GM12878 (cell line): ENCODE measurements at regions not wholly inside any gene's neighbourhood (a gene's known extent, or its start where the extent isn't known, plus 50 kb on each side); places are given as distances from the start of the nearest gene placed in this dataset.

Experiments used
- ATAC-seq: fragments of 200-7000 bp; cut with Tn5 transposase; 3 replicates; pipeline ENCODE4 v1.9.1; 2020; ENCODE audit warnings: mild to moderate bottlenecking, moderate library complexity
- BruUV-seq: library from RNA; stranded (reverse); fragments of 400-500 nt; replicated peaks from 2 replicates; lab custom pipeline; 2021; lab: Mats Ljungman, UMichigan
- CTCF ChIA-PET: fragments of 300-600 bp; sonication (Branson Sonifier 250); formaldehyde crosslinking; extraction: SDS; loops from one replicate; lab custom pipeline; 2021; ENCODE audit warnings: inconsistent platforms; lab: Yijun Ruan, JAX
- POLR2A ChIA-PET: fragments of 350-600 bp; formaldehyde crosslinking; extraction: SDS; loops from one replicate; lab custom pipeline; 2021; ENCODE audit warnings: inconsistent platforms; lab: Charles Lee
- RAD21 ChIA-PET: fragments of 300-600 bp; sonication (Branson Sonifier 250); formaldehyde crosslinking; loops from one replicate; lab custom pipeline; 2023; ENCODE audit warnings: antibody characterized with exemption; ENCODE audit not compliant: unreplicated experiment; lab: Charles Lee
- SMC1A ChIA-PET: fragments of 300-600 bp; sonication (Branson Sonifier 250); formaldehyde crosslinking; loops from one replicate; lab custom pipeline; 2023; ENCODE audit not compliant: unreplicated experiment, uncharacterized antibody; lab: Charles Lee
- DNase-seq: peaks from one replicate; pipeline ENCODE4 v3.0.0-alpha.2; 2011; ENCODE audit warnings: low read depth, low spot score
- FAIRE-seq: peaks from 3 replicates; lab custom pipeline; 2011; peaks lifted over from hg19 to GRCh38; lab: Jason Lieb, UNC
- H2AFZ ChIP-seq: 2 replicates; pipeline ENCODE4 v1.6.0; 2011; ENCODE audit warnings: low read depth, low read length, control low read depth; ENCODE audit not compliant: control insufficient read depth
- H3K27ac ChIP-seq: 2 replicates; pipeline ENCODE4 v1.5.1; 2011; ENCODE audit warnings: control low read depth; ENCODE audit not compliant: control insufficient read depth, insufficient read depth
- H3K27me3 ChIP-seq, 2 experiments: replicated peaks in 1 of 2; 2 replicates each; pipeline versions ENCODE4 v1.6.0 to v1.6.1; 2011; ENCODE audit warnings: low read length in 1 of 2; ENCODE audit not compliant: control insufficient read depth in 2 of 2, insufficient read depth in 2 of 2
- H3K36me3 ChIP-seq, 2 experiments: 2 replicates each; pipeline ENCODE4 v1.5.1; 2011; ENCODE audit warnings: low read length in 1 of 2; ENCODE audit not compliant: control insufficient read depth in 2 of 2, insufficient read depth in 2 of 2
- H3K4me1 ChIP-seq: 2 replicates; pipeline ENCODE4 v1.6.1; 2011; ENCODE audit warnings: mild to moderate bottlenecking, low read length, moderate library complexity, mixed read lengths; ENCODE audit not compliant: control insufficient read depth, insufficient read depth
- H3K4me2 ChIP-seq: 2 replicates; pipeline ENCODE4 v1.6.0; 2011; ENCODE audit warnings: control low read depth; ENCODE audit not compliant: control insufficient read depth, insufficient read depth
- H3K4me3 ChIP-seq: fragments of 200-600 bp; sonication (generic); 2 replicates; pipeline ENCODE4 v1.5.1; 2016
- H3K79me2 ChIP-seq: 2 replicates; pipeline ENCODE4 v1.6.0; 2011; ENCODE audit warnings: low read length; ENCODE audit not compliant: control insufficient read depth, insufficient read depth
- H3K9ac ChIP-seq: 2 replicates; pipeline ENCODE4 v1.8.0; 2011; ENCODE audit warnings: low read length, control low read depth, mixed read lengths; ENCODE audit not compliant: control insufficient read depth, insufficient read depth
- H3K9me3 ChIP-seq: replicated peaks from 3 replicates; pipeline ENCODE4 v1.5.1; 2011; ENCODE audit warnings: mild to moderate bottlenecking, low read length; ENCODE audit not compliant: control insufficient read depth, insufficient read depth
- H4K20me1 ChIP-seq: 2 replicates; pipeline ENCODE4 v1.6.0; 2011; ENCODE audit not compliant: control insufficient read depth, insufficient read depth
- EGR1 ChIP-seq, 2 experiments: IDR thresholded peaks; 1 replicate in 1 of 2; 2 replicates in 1 of 2; pipeline ENCODE4 v1.6.1; 2011 to 2012; ENCODE audit warnings: low read depth in 2 of 2, low read length in 2 of 2, borderline replicate concordance in 1 of 2, mild to moderate bottlenecking in 1 of 2, moderate library complexity in 1 of 2
- IRF4 ChIP-seq: IDR thresholded peaks from 2 replicates; pipeline ENCODE4 v1.6.1; 2011; ENCODE audit warnings: low read depth, low read length
- NKRF ChIP-seq: fragments of 450-650 bp; conservative IDR thresholded peaks from 2 replicates; pipeline ENCODE4 v1.6.1; 2017; ENCODE audit warnings: mild to moderate bottlenecking, moderate library complexity
- SPI1 ChIP-seq: IDR thresholded peaks from 2 replicates; pipeline ENCODE4 v1.6.1; 2011; ENCODE audit warnings: low read depth, mild to moderate bottlenecking, low read length, moderate library complexity, borderline replicate concordance; ENCODE audit not compliant: insufficient read depth
- STAT3 ChIP-seq: IDR thresholded peaks from 2 replicates; pipeline ENCODE4 v1.6.1; 2011; ENCODE audit warnings: low read depth, low read length, improper control_type of control experiment
- SUZ12 ChIP-seq: fragments of 200-600 bp; sonication (generic); IDR thresholded peaks from one replicate; pipeline ENCODE4 v1.6.1; 2018; ENCODE audit warnings: antibody characterized with exemption, mild to moderate bottlenecking; ENCODE audit not compliant: unreplicated experiment
- USF2 ChIP-seq: IDR thresholded peaks from 2 replicates; pipeline ENCODE4 v1.6.1; 2011; ENCODE audit warnings: low read depth, low read length, improper control_type of control experiment, borderline replicate concordance
- ZNF24 ChIP-seq: fragments of 450-650 bp; IDR thresholded peaks from 2 replicates; pipeline ENCODE4 v1.6.1; 2017; ENCODE audit warnings: antibody characterized with exemption, mild to moderate bottlenecking
- ZNF622 ChIP-seq: fragments of 450-650 bp; IDR thresholded peaks from 2 replicates; pipeline ENCODE4 v1.6.1; 2017; ENCODE audit warnings: mild to moderate bottlenecking, inconsistent platforms
- WGBS: methylation state at CpG from one replicate; pipeline ENCODE4 v1.1.6; 2016; ENCODE audit warnings: low lambda C conversion rate; ENCODE audit not compliant: insufficient replicate concordance, insufficient coverage; ENCODE audit errors: missing lambda C conversion rate; 5-methylcytosine and 5-hydroxymethylcytosine counted together
- in situ Hi-C: fragments of 300-500 bp; cut with MboI; formaldehyde crosslinking; loops from 9 replicates; pipeline ENCODE4 v1.14.3; 2018; ENCODE audit warnings: mixed read lengths
- intact Hi-C: fragments of 100-400 bp; cut with micrococcal nuclease; formaldehyde crosslinking; loops from one replicate; pipeline ENCODE4 v1.14.2; 2022; ENCODE audit not compliant: unreplicated experiment
- TF ChIP-seq, protein P1 (sequence below): IDR thresholded peaks from 2 replicates; pipeline ENCODE4 v1.6.1; 2012; ENCODE audit warnings: low read depth, low read length, improper control_type of control experiment
- TF ChIP-seq, protein P2 (sequence below): fragments of 450-650 bp; IDR thresholded peaks from 2 replicates; pipeline ENCODE4 v1.6.1; 2017; ENCODE audit warnings: mild to moderate bottlenecking, moderate library complexity

DNA sequence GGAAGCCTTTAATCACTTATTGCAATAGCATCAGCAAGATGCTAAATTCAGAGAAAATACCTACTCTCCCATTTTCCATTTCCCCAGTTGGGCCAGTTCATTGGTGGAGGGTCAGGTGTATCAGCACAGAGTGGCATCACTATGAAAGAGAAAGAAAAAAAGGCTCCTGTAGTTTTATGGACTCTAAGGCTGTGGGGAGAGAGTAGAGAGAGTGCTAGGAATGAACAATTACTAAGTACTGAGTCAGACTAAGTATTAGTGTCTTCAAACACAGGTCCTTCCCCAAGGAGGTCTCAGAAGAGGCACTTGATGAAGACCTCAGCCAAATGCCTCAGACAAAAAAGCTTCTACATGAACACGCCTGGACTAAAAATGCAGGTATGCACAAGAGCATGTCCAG lies 1061.9 kb downstream of the FSTL5 start:
- no peak overlapping the region for H3K9ac ChIP-seq
- H4K20me1 ChIP-seq: no peaks in the 10 kb centered on the region
- intact Hi-C loops (no loop called here), in situ Hi-C loops (no loop called here)
- 0% methylated on average over 1 of the region's 1 CpG for WGBS
- no peaks in the 10 kb centered on the region for H3K27me3 ChIP-seq
- H3K79me2 ChIP-seq: no peaks in the 10 kb centered on the region
- no peak for TF ChIP-seq USF2
- TF ChIP-seq, protein P1, sequence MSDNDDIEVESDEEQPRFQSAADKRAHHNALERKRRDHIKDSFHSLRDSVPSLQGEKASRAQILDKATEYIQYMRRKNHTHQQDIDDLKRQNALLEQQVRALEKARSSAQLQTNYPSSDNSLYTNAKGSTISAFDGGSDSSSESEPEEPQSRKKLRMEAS: no peak
- no peak for TF ChIP-seq IRF4
- TF ChIP-seq EGR1 (IDR thresholded peaks at IDR 0.05; ENCODE audit: borderline replicate concordance in 1 of 2, low read depth in 2 of 2, low read length in 2 of 2): no peak
- no peak for TF ChIP-seq SUZ12
- no peak for TF ChIP-seq ZNF24
- SMC1A ChIA-PET: no interaction called here
- no peaks in the 10 kb centered on the region for H3K4me1 ChIP-seq
- no peaks in the 10 kb centered on the region for H3K9me3 ChIP-seq
- DNase-seq: no peak
- no TSS peak for BruUV-seq
- CTCF ChIA-PET: no interaction called here
- POLR2A ChIA-PET: no interaction called here
- no peak overlapping the region for H2AFZ ChIP-seq
- ATAC-seq: no peak
- H3K4me2 ChIP-seq: no peak overlapping the region
- no peaks in the 10 kb centered on the region for H3K36me3 ChIP-seq
- RAD21 ChIA-PET: no interaction called here
- FAIRE-seq: no peak
- H3K27ac ChIP-seq: no peak overlapping the region
- H3K4me3 ChIP-seq: no peak overlapping the region

DNA sequence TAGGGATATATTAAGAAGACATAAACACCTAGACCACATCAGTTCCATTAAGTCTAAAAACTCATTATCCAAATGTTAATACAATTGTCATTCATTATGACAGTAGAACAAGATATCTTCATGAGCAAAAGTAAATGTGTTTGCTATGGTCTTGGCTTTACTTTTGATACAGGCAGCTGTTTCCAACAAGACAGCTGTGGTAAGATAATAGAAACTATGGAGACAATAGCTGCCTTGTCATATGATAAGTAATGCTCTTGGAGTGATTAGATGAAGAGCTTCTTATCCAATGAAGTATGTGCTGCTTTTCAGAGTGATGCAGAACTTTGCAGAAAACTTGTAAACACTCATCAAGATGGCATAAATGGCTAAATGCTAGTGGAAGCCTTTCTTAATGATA lies 1066.0 kb downstream of the FSTL5 start:
- H3K4me3 ChIP-seq: no peak overlapping the region
- no TSS peak for BruUV-seq
- H3K4me2 ChIP-seq: no peak overlapping the region
- ChIA-PET RAD21 (interaction anchor here (1.5 kb wide), 1 partner anchor 11 kb away, joined by 4 read pairs; no protein-coding TSS in a partner anchor), SMC1A (interaction anchor here (0.9 kb wide), 1 partner anchor 11 kb away, joined by 3 read pairs; no protein-coding TSS in a partner anchor), CTCF (no interaction called here), POLR2A (no interaction called here)
- H3K79me2 ChIP-seq: no peaks in the 10 kb centered on the region
- H3K36me3 ChIP-seq: no peaks in the 10 kb centered on the region
- H3K27me3 ChIP-seq: no peaks in the 10 kb centered on the region
- H4K20me1 ChIP-seq: no peaks in the 10 kb centered on the region
- DNase-seq: no peak
- no peak overlapping the region for H3K27ac ChIP-seq
- H3K4me1 ChIP-seq: no peaks in the 10 kb centered on the region
- ATAC-seq: no peak
- in situ Hi-C loops (no loop called here), intact Hi-C loops (no loop called here)
- H3K9ac ChIP-seq: no peak overlapping the region
- no peak for FAIRE-seq
- no peak overlapping the region for H2AFZ ChIP-seq
- H3K9me3 ChIP-seq: no peaks in the 10 kb centered on the region
- no peak for TF ChIP-seq NKRF
- TF ChIP-seq STAT3: no peak
- TF ChIP-seq, protein P2, sequence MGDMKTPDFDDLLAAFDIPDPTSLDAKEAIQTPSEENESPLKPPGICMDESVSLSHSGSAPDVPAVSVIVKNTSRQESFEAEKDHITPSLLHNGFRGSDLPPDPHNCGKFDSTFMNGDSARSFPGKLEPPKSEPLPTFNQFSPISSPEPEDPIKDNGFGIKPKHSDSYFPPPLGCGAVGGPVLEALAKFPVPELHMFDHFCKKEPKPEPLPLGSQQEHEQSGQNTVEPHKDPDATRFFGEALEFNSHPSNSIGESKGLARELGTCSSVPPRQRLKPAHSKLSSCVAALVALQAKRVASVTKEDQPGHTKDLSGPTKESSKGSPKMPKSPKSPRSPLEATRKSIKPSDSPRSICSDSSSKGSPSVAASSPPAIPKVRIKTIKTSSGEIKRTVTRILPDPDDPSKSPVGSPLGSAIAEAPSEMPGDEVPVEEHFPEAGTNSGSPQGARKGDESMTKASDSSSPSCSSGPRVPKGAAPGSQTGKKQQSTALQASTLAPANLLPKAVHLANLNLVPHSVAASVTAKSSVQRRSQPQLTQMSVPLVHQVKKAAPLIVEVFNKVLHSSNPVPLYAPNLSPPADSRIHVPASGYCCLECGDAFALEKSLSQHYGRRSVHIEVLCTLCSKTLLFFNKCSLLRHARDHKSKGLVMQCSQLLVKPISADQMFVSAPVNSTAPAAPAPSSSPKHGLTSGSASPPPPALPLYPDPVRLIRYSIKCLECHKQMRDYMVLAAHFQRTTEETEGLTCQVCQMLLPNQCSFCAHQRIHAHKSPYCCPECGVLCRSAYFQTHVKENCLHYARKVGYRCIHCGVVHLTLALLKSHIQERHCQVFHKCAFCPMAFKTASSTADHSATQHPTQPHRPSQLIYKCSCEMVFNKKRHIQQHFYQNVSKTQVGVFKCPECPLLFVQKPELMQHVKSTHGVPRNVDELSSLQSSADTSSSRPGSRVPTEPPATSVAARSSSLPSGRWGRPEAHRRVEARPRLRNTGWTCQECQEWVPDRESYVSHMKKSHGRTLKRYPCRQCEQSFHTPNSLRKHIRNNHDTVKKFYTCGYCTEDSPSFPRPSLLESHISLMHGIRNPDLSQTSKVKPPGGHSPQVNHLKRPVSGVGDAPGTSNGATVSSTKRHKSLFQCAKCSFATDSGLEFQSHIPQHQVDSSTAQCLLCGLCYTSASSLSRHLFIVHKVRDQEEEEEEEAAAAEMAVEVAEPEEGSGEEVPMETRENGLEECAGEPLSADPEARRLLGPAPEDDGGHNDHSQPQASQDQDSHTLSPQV: no peak
- TF ChIP-seq ZNF622: no peak
- TF ChIP-seq SPI1: no peak
